Hepatocyte (in vitro differentiated cells): ENCODE measurements at regions not wholly inside any gene's neighbourhood (a gene's known extent, or its start where the extent isn't known, plus 50 kb on each side); places are given as distances from the start of the nearest gene placed in this dataset.
"Not testable (repeated sequence)": the region's sequence is repeated elsewhere in the genome, so short reads cannot be mapped to it uniquely, and the experiment has no call there.

ENCODE experiments used
- DNase-seq: peaks from one replicate; pipeline ENCODE4 v3.0.0-alpha.2; 2016; ENCODE audit warnings: low spot score
- H2AFZ ChIP-seq: fragments of 200-600 bp; sonication (generic); 2 replicates; pipeline ENCODE4 v1.6.0; 2016; ENCODE audit warnings: antibody characterized with exemption, mild to moderate bottlenecking
- H3K27ac ChIP-seq: fragments of 200-600 bp; sonication (generic); 2 replicates; pipeline ENCODE4 v1.5.1; 2016; ENCODE audit warnings: mild to moderate bottlenecking
- H3K27me3 ChIP-seq: fragments of 200-600 bp; sonication (generic); 2 replicates; pipeline ENCODE4 v1.6.1; 2016
- H3K36me3 ChIP-seq: fragments of 200-600 bp; sonication (generic); replicated peaks from 2 replicates; pipeline ENCODE4 v1.5.1; 2016; ENCODE audit warnings: low read depth; ENCODE audit not compliant: insufficient read depth
- H3K4me1 ChIP-seq: fragments of 200-600 bp; sonication (generic); 2 replicates; pipeline ENCODE4 v1.5.1; 2016; ENCODE audit warnings: mild to moderate bottlenecking, moderate library complexity; ENCODE audit not compliant: insufficient read depth
- H3K4me2 ChIP-seq: fragments of 200-600 bp; sonication (generic); 2 replicates; pipeline ENCODE4 v1.6.0; 2016
- H3K4me3 ChIP-seq: fragments of 200-600 bp; sonication (generic); 2 replicates; pipeline ENCODE4 v1.5.1; 2016; ENCODE audit warnings: mild to moderate bottlenecking
- H3K79me2 ChIP-seq: fragments of 200-600 bp; sonication (generic); 2 replicates; pipeline ENCODE4 v1.6.0; 2017; ENCODE audit warnings: mild to moderate bottlenecking
- H3K9me2 ChIP-seq: fragments of 200-600 bp; sonication (generic); replicated peaks from 2 replicates; pipeline ENCODE4 v1.6.0; 2017; ENCODE audit warnings: mild to moderate bottlenecking; ENCODE audit not compliant: insufficient read depth
- H3K9me3 ChIP-seq: fragments of 200-600 bp; sonication (generic); 2 replicates; pipeline ENCODE4 v1.5.1; 2016; ENCODE audit warnings: low read depth, mild to moderate bottlenecking
- H4K20me1 ChIP-seq: fragments of 200-600 bp; sonication (generic); 2 replicates; pipeline ENCODE4 v1.6.0; 2016; ENCODE audit warnings: mild to moderate bottlenecking; ENCODE audit not compliant: insufficient read depth, poor library complexity, severe bottlenecking
- EZH2 ChIP-seq: fragments of 200-600 bp; sonication (generic); IDR thresholded peaks from 2 replicates; pipeline ENCODE4 v1.6.1; 2016; ENCODE audit warnings: antibody characterized with exemption, mild to moderate bottlenecking, borderline replicate concordance
- EZH2phosphoT487 ChIP-seq: fragments of 200-600 bp; sonication (generic); IDR thresholded peaks from one replicate; pipeline ENCODE4 v1.6.1; 2018; ENCODE audit warnings: antibody characterized with exemption, mild to moderate bottlenecking, low read depth, moderate library complexity; ENCODE audit not compliant: unreplicated experiment, severe bottlenecking
- WGBS: methylation state at CpG from one replicate; pipeline ENCODE4 v1.1.6; 2016; ENCODE audit warnings: low lambda C conversion rate; ENCODE audit errors: missing lambda C conversion rate; 5-methylcytosine and 5-hydroxymethylcytosine counted together
- TF ChIP-seq, protein P1 (sequence below): fragments of 200-600 bp; sonication (generic); IDR thresholded peaks from 2 replicates; pipeline ENCODE4 v1.5.1; 2016; ENCODE audit warnings: antibody characterized with exemption, mild to moderate bottlenecking; ENCODE audit not compliant: poor library complexity

DNA sequence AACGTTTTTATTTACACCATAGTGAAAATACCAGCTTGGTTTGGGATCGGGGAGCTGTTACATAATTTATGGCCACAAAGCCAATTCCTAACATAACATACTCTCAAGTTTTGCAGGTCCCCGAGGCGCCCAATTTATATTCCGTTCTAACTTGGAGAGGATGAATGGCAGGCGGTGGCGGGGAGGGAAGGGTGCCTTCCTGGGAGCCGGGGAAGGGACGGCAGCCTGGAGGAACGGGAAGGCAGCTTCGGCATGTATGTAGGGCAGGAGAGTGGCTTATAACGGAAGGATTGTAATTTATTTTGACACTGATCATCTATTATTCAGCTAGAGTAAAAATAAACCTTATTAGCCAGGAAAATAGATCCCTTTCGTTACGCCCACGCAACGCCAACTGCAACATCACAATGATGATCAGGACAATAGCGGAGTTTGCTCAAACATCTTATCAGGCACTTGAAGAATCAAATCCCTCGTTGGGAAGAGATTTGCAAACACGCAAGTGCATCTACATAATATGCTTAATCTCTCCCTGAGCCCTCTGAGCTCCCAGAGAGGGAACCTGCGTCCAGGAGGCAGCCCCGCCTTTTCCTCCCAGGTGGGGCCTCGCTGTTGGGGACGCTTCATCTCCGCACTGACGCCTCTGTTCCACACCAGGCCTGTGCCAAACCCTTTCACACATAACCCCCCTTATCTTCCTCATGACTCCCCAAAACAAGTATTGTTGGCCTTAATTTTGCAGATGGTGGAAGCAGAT, 93.7 kb upstream of the C1orf174 start:
- DNase-seq, result no peak
- Histone ChIP-seq H3K27ac (no peak overlapping the region), H3K9me3 (no peaks in the 10 kb centered on the region), H3K79me2 (no peaks in the 10 kb centered on the region), H3K4me1 (no peaks in the 10 kb centered on the region), H3K9me2 (no peaks in the 10 kb centered on the region), H3K36me3 (no peaks in the 10 kb centered on the region), H3K27me3 (no peaks in the 10 kb centered on the region), H4K20me1 (no peaks in the 10 kb centered on the region), H2AFZ (no peak overlapping the region), H3K4me2 (no peak overlapping the region), H3K4me3 (no peak overlapping the region)
- 74% methylated on average over 25 of the region's 25 CpGs for WGBS
- TF ChIP-seq, protein P1, sequence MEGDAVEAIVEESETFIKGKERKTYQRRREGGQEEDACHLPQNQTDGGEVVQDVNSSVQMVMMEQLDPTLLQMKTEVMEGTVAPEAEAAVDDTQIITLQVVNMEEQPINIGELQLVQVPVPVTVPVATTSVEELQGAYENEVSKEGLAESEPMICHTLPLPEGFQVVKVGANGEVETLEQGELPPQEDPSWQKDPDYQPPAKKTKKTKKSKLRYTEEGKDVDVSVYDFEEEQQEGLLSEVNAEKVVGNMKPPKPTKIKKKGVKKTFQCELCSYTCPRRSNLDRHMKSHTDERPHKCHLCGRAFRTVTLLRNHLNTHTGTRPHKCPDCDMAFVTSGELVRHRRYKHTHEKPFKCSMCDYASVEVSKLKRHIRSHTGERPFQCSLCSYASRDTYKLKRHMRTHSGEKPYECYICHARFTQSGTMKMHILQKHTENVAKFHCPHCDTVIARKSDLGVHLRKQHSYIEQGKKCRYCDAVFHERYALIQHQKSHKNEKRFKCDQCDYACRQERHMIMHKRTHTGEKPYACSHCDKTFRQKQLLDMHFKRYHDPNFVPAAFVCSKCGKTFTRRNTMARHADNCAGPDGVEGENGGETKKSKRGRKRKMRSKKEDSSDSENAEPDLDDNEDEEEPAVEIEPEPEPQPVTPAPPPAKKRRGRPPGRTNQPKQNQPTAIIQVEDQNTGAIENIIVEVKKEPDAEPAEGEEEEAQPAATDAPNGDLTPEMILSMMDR, result no peak
- TF ChIP-seq EZH2phosphoT487 (no peak), EZH2 (no peak)

DNA sequence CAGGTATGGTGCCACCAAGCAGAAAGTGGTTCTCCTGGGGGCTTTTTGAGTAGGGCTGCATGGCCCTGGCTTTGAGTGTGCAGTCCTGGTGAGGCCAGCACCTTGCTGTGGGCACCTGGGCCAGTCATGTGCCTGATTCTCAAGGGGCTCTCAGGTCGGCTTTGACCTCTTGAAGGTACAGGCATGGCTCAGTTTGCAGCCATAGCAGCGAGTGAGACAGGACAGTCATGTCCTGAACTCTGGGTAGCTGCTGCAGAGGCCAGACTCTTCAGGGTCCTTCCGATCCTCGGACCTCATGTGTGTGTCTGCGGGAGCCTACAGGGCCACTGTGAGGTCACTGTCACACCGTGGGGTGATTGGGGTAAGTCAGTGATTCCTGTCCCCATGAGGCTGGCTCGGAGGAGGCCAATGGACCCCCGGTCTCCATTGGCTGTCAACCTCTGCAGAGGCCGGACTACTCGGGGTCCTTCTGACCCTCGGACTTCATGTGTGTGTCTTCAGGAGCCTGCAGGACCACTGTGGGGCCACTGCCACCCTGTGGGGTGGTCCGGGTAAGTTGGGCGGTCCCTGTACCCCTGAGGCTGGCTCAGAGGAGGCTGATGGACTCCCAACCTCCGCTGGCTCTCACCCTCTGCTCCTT, 95.2 kb upstream of the C1orf174 start:
- H2AFZ ChIP-seq, result no peak overlapping the region
- no peaks in the 10 kb centered on the region for H4K20me1 ChIP-seq
- WGBS, result 93% methylated on average over 14 of the region's 14 CpGs
- H3K4me2 ChIP-seq, result no peak overlapping the region
- TF ChIP-seq, protein P1, result no peak
- TF ChIP-seq EZH2phosphoT487, result no peak
- no peak for TF ChIP-seq EZH2
- no peak overlapping the region for H3K4me3 ChIP-seq
- DNase-seq, result no peak
- H3K79me2 ChIP-seq, result no peaks in the 10 kb centered on the region
- no peaks in the 10 kb centered on the region for H3K27me3 ChIP-seq
- H3K36me3 ChIP-seq, result no peaks in the 10 kb centered on the region
- no peaks in the 10 kb centered on the region for H3K9me2 ChIP-seq
- H3K4me1 ChIP-seq, result no peaks in the 10 kb centered on the region
- no peak overlapping the region for H3K27ac ChIP-seq
- no peaks in the 10 kb centered on the region for H3K9me3 ChIP-seq

DNA sequence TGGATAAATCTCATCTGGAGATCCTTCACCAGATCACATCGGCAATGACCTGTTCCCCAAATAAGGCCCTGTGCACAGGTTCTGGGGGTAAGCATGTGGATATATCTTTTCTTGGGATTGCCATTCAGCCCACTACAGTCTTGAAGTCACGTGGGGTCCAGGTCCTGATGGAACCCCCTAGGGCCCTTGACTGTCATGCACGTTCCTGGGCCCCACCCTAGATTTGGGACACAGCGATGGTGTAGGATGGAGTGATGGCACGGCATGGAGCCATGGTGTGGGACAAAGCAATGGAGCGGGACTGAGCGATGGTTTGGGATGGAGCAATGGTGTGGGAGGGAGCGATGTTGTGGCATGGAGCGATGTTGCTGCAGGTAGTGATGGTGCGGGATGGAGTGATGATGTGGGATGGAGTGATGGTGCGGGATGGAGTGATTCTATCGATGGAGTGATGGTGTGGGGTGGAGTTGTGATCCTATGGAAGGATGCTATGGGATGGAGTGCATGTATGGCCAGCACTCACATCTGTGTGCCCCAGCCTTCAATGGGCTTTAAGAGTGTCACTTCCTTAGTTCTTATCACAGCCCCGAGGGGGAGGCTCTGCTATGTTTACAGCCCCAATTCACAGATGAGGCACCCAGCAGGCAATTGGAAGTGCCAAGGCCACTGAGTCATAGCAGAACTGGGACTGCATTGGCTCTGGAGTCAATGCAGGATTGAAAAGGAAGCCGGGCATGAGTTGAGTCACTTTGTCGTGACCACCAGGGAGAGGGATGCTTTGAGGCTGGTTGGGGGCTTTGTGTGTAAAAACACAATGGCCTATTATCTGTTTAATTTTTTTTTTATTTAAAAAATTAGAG, 97.0 kb upstream of the C1orf174 start:
- Histone ChIP-seq H3K27ac (no peak overlapping the region), H3K4me3 (no peak overlapping the region), H2AFZ (no peak overlapping the region), H3K4me2 (no peak overlapping the region), H3K9me3 (no peaks in the 10 kb centered on the region), H4K20me1 (no peaks in the 10 kb centered on the region), H3K36me3 (no peaks in the 10 kb centered on the region), H3K4me1 (no peaks in the 10 kb centered on the region), H3K27me3 (no peaks in the 10 kb centered on the region), H3K79me2 (no peaks in the 10 kb centered on the region), H3K9me2 (no peaks in the 10 kb centered on the region)
- TF ChIP-seq EZH2phosphoT487, result no peak
- 89% methylated on average over 15 of the region's 15 CpGs for WGBS
- DNase-seq, result no peak

DNA sequence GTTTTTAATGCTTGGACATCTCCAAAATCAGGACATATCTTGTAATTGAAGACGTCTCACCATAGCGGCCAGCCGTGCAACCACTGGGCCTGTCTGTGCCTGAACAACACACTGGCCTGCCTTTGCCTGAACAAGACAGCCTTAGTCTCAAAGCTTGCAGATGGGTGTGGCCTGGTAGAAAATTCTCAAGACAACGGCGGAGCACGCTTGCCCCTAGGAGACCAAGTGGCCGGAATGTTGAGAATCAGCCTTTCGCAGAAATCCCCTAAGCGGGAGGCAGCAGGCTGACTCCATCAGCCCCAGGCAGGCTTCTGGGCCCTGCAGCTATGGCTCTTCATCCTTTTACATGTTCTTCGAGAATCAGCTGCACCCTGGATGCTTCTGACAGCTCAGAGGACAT, 98.0 kb upstream of the C1orf174 start:
- Histone ChIP-seq H3K79me2 (no peaks in the 10 kb centered on the region), H3K27ac (no peak overlapping the region), H4K20me1 (no peaks in the 10 kb centered on the region), H3K4me1 (no peaks in the 10 kb centered on the region), H3K9me3 (no peaks in the 10 kb centered on the region), H2AFZ (no peak overlapping the region), H3K4me3 (no peak overlapping the region), H3K4me2 (no peak overlapping the region), H3K9me2 (no peaks in the 10 kb centered on the region), H3K27me3 (no peaks in the 10 kb centered on the region), H3K36me3 (no peaks in the 10 kb centered on the region)
- DNase-seq, result no peak
- WGBS, result 77% methylated on average over 10 of the region's 10 CpGs
- TF ChIP-seq EZH2 (no peak), EZH2phosphoT487 (no peak)
- TF ChIP-seq, protein P1, result no peak

DNA sequence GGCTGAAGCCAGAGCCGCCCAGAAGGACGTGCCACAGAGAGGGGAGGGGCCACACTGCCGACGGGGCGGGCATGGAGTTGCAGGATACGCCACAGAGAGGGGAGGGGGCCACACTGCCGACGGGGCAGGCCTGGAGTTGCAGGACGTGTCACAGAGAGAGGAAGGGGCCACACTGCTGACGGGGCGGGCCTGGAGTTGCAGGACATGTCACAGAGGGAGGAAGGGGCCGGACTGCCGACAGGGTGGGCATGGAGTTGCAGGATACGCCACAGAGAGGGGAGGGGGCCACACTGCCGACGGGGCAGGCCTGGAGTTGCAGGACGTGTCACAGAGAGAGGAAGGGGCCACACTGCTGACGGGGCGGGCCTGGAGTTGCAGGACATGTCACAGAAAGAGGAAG, 99.4 kb upstream of the C1orf174 start:
- H3K4me1 ChIP-seq, H3K27me3 ChIP-seq, H3K4me3 ChIP-seq, H2AFZ ChIP-seq, H3K79me2 ChIP-seq, DNase-seq, H4K20me1 ChIP-seq, H3K4me2 ChIP-seq, H3K27ac ChIP-seq, H3K9me3 ChIP-seq, H3K36me3 ChIP-seq, H3K9me2 ChIP-seq: not testable (repeated sequence)
- WGBS, result 70% methylated on average over 4 of the region's 19 CpGs
